ENCODE measurements at regions not wholly inside any gene's neighbourhood (a gene's known extent, or its start where the extent isn't known, plus 50 kb on each side); places are given as distances from the start of the nearest gene placed in this dataset.

GRCh38 chr21:36605426-36605825 is 93.5 kb upstream of the SIM2 start:
- TF ChIP-seq, protein P1, sequence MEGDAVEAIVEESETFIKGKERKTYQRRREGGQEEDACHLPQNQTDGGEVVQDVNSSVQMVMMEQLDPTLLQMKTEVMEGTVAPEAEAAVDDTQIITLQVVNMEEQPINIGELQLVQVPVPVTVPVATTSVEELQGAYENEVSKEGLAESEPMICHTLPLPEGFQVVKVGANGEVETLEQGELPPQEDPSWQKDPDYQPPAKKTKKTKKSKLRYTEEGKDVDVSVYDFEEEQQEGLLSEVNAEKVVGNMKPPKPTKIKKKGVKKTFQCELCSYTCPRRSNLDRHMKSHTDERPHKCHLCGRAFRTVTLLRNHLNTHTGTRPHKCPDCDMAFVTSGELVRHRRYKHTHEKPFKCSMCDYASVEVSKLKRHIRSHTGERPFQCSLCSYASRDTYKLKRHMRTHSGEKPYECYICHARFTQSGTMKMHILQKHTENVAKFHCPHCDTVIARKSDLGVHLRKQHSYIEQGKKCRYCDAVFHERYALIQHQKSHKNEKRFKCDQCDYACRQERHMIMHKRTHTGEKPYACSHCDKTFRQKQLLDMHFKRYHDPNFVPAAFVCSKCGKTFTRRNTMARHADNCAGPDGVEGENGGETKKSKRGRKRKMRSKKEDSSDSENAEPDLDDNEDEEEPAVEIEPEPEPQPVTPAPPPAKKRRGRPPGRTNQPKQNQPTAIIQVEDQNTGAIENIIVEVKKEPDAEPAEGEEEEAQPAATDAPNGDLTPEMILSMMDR (conservative IDR thresholded peaks at IDR 0.05; ENCODE audit: low read depth, low read length) = no peak
- TF ChIP-seq EZH2 (IDR thresholded peaks at IDR 0.05; ENCODE audit: low read length, unreplicated experiment) = no peak
